GM21576 (cell line): ENCODE measurements at regions not wholly inside any gene's neighbourhood (a gene's known extent, or its start where the extent isn't known, plus 50 kb on each side); places are given as distances from the start of the nearest gene placed in this dataset.

Experiments
- ATAC-seq: cut with Tn5 transposase; IDR thresholded peaks from one replicate; pipeline ENCODE4 v1.9.1; 2021; ENCODE audit warnings: mild to moderate bottlenecking, moderate library complexity; ENCODE audit not compliant: unreplicated experiment

DNA sequence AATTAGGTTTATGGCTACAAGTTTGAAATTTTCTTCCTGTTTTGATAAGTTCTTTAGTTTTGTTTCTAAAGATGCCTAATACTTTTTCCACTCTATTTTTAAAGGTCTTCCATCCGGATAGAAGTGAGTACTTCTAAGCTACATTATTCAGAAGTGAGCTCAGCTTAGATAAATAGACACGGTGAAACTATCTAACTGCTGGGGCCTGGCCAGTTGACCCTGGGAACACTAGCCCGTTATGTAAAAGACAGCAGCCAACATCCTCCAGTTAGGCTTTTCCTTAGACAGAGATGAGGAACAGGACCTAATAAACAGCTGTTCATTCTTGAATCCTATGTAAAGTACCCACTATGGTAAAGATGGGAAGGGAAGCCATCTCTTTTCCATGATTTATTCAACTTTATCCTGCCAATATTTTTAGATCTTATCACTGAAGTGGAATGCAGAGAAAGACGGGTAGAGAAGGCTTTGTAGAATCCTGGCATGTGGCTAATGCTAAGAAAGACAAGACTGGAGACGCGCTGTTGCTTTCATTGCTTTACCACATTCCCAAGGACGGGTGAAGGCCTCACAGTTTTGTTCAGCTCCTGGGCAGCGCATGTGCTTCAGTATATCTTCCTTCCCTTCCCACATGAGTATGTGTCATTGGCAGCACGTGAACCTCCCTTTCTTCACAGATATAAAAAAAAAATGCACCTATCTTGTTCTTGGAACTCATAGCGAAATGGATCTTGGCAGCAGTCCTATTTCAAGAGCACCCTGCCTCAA, 340.0 kb upstream of the MEOX2 start:
- ATAC-seq: no peak

DNA sequence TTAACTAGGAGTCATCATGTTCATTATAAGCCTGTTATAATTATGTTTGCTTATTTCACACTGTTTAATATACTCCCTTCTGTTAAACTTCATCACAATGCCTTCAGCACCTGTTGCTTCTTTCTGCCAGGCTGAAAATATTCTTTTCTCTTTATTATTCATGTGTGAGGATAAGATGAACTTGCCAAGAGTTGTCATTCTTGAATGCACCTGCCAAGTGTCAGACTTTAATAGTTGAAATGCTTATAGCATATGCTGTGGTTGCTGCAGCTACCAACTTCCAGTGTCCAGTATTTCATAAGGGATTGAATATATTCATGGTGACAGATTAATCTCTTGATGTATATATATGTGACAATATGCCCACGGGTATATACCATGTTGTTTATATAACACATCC, 339.2 kb upstream of the MEOX2 start:
- no peak for ATAC-seq

DNA sequence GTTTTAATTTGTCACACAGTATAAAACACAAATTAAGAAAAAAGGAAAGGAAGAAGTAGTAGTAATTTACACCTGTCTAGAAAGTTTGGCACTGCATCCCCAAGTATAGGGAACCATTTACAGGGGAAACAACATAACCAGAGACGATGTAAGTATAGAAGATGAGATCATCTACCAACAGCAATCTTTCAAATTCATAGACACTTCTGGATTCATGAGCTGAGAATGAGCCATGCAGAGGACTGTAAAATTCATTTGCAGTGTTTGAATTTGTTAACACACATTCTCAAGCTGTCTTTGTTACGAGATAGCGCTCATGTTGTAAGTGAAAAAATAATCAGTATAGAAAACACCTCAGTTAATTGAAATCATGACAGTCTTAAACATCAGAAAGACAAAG, 337.0 kb upstream of the MEOX2 start:
- no peak for ATAC-seq

- ATAC-seq: no peak
Measured at GRCh38 chr7:16023046-16023445, 336.6 kb upstream of the MEOX2 start.

GRCh38 chr7:16021851-16022250, 335.4 kb upstream of the MEOX2 start:
- no peak for ATAC-seq

DNA sequence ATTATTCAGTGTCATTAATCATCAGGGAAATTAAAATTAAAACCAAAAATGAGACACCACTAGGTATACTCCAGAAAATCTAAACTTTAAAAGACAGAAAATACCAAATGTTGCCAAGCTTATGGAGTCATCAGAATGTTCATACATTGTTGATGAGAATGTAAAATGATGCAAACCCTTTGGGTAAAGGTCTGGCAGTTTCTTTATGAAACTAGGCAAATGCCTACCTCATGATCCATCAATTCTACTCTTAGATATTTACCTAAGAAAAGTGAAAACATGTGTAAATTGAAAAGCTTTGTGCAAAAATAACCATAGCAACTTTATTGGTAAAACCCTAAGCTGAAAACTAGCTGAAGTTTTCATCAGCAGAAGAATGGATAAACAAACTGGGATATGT, 329.5 kb upstream of the MEOX2 start:
- ATAC-seq: no peak

- no peak for ATAC-seq
Measured at GRCh38 chr7:16014031-16014430, 327.5 kb upstream of the MEOX2 start.

DNA sequence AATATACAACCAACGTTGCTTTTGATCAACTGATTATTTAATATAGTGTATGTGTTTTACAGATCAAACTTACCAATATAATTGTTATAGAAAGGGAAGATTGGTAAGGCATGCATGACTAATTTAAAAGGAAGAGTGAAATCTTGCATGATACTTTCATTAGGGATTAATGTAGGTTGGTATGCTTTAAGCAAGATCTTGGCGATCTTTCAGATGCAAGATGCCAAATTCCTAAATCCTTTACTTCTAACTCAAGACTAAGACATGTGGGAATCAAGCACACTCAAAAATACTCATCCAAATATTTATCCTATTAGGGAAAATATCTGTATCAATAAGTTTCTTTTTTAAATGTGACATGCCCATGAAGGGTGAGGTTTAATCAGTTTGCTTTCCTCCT, 321.4 kb upstream of the MEOX2 start:
- no peak for ATAC-seq

DNA sequence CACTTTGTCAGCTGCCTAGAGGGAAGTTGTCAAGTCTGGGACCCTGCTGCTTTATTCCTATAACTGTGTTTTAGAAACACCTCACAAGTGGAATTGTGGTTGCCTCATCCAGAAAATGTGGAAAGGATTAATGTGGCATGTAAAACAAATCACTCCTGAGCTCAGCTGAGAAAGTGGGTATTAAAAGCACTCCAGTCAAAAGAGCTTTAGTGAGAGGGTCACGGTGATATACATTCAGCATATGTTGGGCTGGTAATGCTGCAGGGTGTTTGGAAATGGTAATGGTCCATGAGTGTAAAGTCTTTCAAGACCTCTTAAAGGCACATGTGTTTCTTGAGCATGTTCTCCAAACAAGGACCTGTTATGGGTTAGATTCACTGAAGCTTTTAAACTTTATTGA, 318.2 kb upstream of the MEOX2 start:
- ATAC-seq: no peak

GRCh38 chr7:16001477-16001876, 315.0 kb upstream of the MEOX2 start:
- no peak for ATAC-seq

GRCh38 chr7:15998617-15999016, 312.1 kb upstream of the MEOX2 start:
- no peak for ATAC-seq

- no peak for ATAC-seq
Measured at GRCh38 chr7:15995027-15995426, 308.5 kb upstream of the MEOX2 start.

DNA sequence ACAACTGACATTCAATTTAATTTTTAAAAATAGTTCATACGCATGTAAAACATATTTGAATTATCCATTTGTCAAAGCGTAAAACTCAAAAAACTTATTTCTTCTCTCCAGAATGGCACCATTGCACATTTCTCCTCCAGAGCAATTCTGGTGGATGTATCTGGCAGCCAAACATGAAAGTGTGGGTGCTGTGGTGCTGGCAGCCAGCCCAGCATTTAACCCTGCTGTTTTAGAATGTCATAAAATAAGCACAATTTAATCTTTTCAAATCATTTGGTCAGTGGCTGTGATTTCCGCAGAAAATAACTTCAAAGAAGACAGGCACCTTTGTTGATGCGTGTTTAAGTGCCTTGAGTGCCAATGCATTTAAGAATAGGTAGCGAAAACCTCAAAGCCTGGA, 302.7 kb upstream of the MEOX2 start:
- no peak for ATAC-seq

DNA sequence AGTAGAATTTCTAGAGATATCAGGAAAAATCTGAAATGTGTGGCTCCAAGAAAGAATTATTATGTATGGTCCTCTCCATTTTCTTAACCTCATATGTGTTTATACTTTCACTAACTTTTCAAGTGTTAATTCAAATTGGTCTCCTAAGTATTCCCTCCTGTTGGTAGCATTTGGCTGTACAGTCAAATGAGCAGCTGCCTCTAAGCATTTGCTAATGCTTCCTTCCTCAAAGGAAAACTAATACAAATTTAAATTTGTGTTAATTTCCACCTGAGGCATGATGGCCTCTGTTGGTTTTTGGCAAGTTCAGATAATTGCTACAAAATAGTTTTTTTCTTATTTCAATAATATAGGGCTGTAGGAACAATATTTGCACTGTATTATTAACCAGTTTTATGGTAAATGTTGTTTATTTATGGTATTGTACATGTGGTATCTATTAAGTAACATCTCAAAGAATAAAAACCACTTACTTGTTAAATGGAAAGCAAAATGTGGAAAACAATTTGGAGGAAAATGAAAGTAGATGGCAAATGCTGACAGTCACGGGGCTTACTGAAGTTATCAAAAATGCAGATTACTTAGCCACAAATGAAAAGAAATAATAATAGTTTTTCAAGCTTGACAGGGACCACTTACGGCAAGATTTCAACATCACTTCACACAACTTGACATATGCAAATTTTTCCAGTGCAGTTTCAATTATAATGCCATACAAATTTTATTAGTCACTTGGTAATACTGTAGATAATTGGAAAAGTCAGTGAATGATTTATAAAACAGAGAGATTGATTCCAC, 299.3 kb upstream of the MEOX2 start:
- ATAC-seq: no peak

DNA sequence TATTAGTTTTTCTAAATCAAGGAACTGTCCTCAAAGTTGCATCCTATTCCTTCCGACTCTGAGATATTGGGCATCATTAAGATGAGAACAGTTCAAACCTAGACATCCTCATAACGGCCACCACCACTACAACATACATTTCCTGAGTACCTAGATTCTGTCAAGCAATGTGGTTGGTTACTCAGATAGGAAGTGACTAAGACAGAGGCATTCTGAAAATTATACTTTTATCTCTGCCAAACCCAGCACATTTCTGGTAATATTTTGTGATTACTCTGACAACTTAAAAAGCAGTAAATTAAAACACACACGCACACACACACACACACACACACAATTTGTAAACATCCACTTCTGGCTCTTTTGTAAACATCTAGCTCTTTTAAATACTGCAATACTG, 291.2 kb upstream of the MEOX2 start:
- ATAC-seq: no peak

DNA sequence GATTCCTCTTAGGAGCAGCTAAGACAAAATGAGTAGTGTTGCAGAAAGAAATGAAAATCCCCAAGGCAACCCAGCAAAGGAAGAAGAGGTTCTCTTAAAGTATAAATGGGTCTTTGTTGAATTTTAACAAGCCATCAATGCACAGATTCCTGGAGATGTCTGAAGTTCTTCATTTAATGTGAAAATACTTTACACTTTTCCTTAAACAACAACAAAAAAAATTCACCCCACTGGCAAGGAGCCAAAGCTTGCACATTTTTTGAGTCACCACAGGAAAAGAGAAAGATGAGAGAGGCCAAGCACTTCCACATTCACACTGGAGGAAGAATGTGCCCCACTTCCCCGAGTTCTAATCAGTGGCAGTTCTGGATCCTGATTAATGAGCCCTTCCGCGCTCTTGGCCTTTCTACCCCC, 286.4 kb upstream of the MEOX2 start:
- ATAC-seq: no peak

DNA sequence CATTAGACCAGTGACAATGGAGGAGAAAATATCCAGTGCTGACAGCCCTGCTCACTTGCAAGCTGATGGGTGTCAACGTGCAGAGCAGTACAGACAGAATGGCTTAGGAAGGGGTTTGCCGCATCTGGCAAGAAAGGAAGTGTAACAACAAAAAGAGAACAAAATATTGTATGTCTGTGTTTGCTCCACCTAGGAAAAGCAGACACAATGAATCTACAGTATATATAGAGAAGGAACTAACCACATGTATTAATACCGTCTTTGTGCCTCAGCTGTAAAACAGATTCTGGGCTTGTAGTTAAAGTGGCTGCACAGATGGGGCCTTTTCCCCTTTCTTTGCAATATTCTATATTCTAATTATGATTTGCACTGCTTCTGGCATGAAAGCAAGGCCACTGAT, 281.1 kb upstream of the MEOX2 start:
- ATAC-seq: no peak

DNA sequence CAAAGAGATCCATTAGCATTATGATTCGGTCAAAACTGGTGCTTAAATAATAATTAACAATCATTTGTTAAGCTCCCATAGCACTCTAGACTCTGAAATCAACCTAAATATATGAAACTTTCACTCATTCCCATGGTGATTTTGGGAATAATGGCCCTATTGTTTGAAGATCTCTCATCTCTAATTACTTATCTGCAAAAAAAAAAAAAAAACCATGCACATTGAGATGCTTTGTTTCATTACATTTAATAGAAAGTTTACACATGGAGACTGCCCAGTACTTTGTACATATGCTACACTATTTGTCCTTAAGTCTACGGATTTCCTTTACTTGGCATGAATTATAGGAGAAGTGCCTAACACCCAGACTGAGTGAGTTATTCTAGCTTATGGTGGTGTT, 280.6 kb upstream of the MEOX2 start:
- no peak for ATAC-seq

- ATAC-seq: no peak
Measured at GRCh38 chr7:15963206-15963605, 276.7 kb upstream of the MEOX2 start.

- ATAC-seq: no peak
Measured at GRCh38 chr7:15954671-15955354, 268.3 kb upstream of the MEOX2 start.

GRCh38 chr7:15950299-15950698, 263.8 kb upstream of the MEOX2 start:
- ATAC-seq: no peak

- ATAC-seq: no peak
Measured at GRCh38 chr7:15947754-15948153, 261.3 kb upstream of the MEOX2 start.
